K562 (cell line): ENCODE measurements at regions not wholly inside any gene's neighbourhood (a gene's known extent, or its start where the extent isn't known, plus 50 kb on each side); places are given as distances from the start of the nearest gene placed in this dataset.

ENCODE experiments used
- ATAC-seq: fragments of 200-7000 bp; cut with Tn5 transposase; 3 replicates; pipeline ENCODE4 v1.9.1; 2020; ENCODE audit warnings: moderate library complexity
- BruUV-seq: library from RNA; stranded (reverse); fragments of 400-500 nt; replicated peaks from 2 replicates; lab custom pipeline; 2021; lab: Mats Ljungman, UMichigan
- CTCF ChIA-PET: fragments of 300-600 bp; formaldehyde crosslinking; extraction: SDS; loops from one replicate; lab custom pipeline; 2021; ENCODE audit warnings: low intra/inter-chr PET ratio; lab: Yijun Ruan, JAX
- POLR2A ChIA-PET: fragments of 300-600, 350-650 bp; sonication (Branson Sonifier 250); formaldehyde crosslinking; extraction: SDS; loops from one replicate; lab custom pipeline; 2021; ENCODE audit warnings: antibody characterized with exemption, inconsistent platforms; lab: Yijun Ruan, JAX
- DNase-seq, 4 experiments: peaks; one replicate each; pipeline versions ENCODE4 v3.0.0 to v3.0.0-alpha.2; 2011 to 2018; ENCODE audit warnings: low spot score in 3 of 4, mixed read lengths in 3 of 4; ENCODE audit errors: extremely low read depth in 1 of 4
- FAIRE-seq: peaks from 2 replicates; lab custom pipeline; 2011; peaks lifted over from hg19 to GRCh38; lab: Jason Lieb, UNC
- H2AFZ ChIP-seq: 2 replicates; pipeline ENCODE4 v1.6.0; 2011; ENCODE audit warnings: low read depth, low read length, control low read depth, inconsistent platforms
- H3K27ac ChIP-seq: fragments of 200-600 bp; 3 replicates; pipeline ENCODE4 v1.8.0; 2011; ENCODE audit warnings: low read depth, mild to moderate bottlenecking, control low read depth, inconsistent platforms, low read length, moderate library complexity, mixed read lengths; ENCODE audit errors: extremely low read depth
- H3K27me3 ChIP-seq, 2 experiments: fragments of 300-600 bp in 1 of 2; 2 replicates in 1 of 2; 3 replicates in 1 of 2; pipeline versions ENCODE4 v1.6.0 to v1.8.0; 2011; ENCODE audit warnings: inconsistent platforms in 2 of 2, low read length in 2 of 2, mild to moderate bottlenecking in 1 of 2, mixed read lengths in 1 of 2, moderate library complexity in 1 of 2; ENCODE audit not compliant: control insufficient read depth in 2 of 2, insufficient read depth in 2 of 2
- H3K36me3 ChIP-seq: fragments of 300-600 bp; 3 replicates; pipeline ENCODE4 v1.8.0; 2011; ENCODE audit warnings: mild to moderate bottlenecking, low read length, inconsistent platforms; ENCODE audit not compliant: control insufficient read depth, insufficient read depth
- H3K4me1 ChIP-seq, 2 experiments: fragments of 200-600 bp in 1 of 2; replicated peaks in 1 of 2; 2 replicates in 1 of 2; 3 replicates in 1 of 2; pipeline versions ENCODE4 v1.5.1 to v1.8.0; 2011; ENCODE audit warnings: inconsistent platforms in 2 of 2, low read length in 2 of 2, mild to moderate bottlenecking in 1 of 2, mixed read lengths in 1 of 2, moderate library complexity in 1 of 2; ENCODE audit not compliant: control insufficient read depth in 2 of 2, insufficient read depth in 2 of 2
- H3K4me2 ChIP-seq: 2 replicates; pipeline ENCODE4 v1.6.1; 2011; ENCODE audit warnings: low read length, control low read depth, inconsistent platforms, mixed read lengths; ENCODE audit not compliant: insufficient read depth
- H3K4me3 ChIP-seq: fragments of 200-600 bp; sonication (generic), shearing (Covaris generic); 2 replicates; pipeline ENCODE4 v1.5.1; 2016; ENCODE audit warnings: control low read depth, inconsistent platforms
- H3K79me2 ChIP-seq: fragments of 200-600 bp; 3 replicates; pipeline ENCODE4 v1.8.0; 2011; ENCODE audit warnings: low read length, inconsistent platforms; ENCODE audit not compliant: control insufficient read depth, insufficient read depth
- H3K9ac ChIP-seq, 2 experiments: 2 replicates each; pipeline versions ENCODE4 v1.6.0 to v1.6.1; 2011; ENCODE audit warnings: low read depth in 2 of 2, low read length in 2 of 2, control low read depth in 1 of 2, inconsistent platforms in 1 of 2, mild to moderate bottlenecking in 1 of 2, mixed read lengths in 1 of 2; ENCODE audit not compliant: insufficient read depth in 1 of 2
- H3K9me1 ChIP-seq: one replicate; pipeline ENCODE4 v1.6.0; 2011; ENCODE audit warnings: inconsistent platforms, mild to moderate bottlenecking, low read length, moderate library complexity; ENCODE audit not compliant: control insufficient read depth, insufficient read depth
- H3K9me3 ChIP-seq: replicated peaks from 2 replicates; pipeline ENCODE4 v1.5.1; 2011; ENCODE audit warnings: low read depth, low read length, inconsistent platforms; ENCODE audit not compliant: control insufficient read depth, insufficient read depth
- H4K20me1 ChIP-seq: replicated peaks from 2 replicates; pipeline ENCODE4 v1.6.1; 2011; ENCODE audit warnings: low read length, inconsistent platforms, mixed read lengths; ENCODE audit not compliant: control insufficient read depth, insufficient read depth
- CBX3 ChIP-seq, 2 experiments: IDR thresholded peaks; 1 replicate in 1 of 2; 2 replicates in 1 of 2; pipeline ENCODE4 v1.6.1; 2012; ENCODE audit warnings: inconsistent platforms in 2 of 2, low read length in 2 of 2, borderline replicate concordance in 1 of 2, control low read depth in 1 of 2
- DMBX1 ChIP-seq: fragments of 250-450 bp; sonication (Bioruptor Pico); IDR thresholded peaks from 2 replicates; pipeline ENCODE4 v1.8.0; 2022; ENCODE audit warnings: inconsistent platforms, mild to moderate bottlenecking, moderate library complexity, borderline replicate concordance
- E2F5 ChIP-seq: sonication (generic); formaldehyde crosslinking; IDR thresholded peaks from 2 replicates; pipeline ENCODE4 v1.8.0; 2022; ENCODE audit warnings: mild to moderate bottlenecking, missing genetic modification reagents
- ETV5 ChIP-seq: sonication (generic); formaldehyde crosslinking; IDR thresholded peaks from 2 replicates; pipeline ENCODE4 v1.4.0; 2020; ENCODE audit warnings: low read depth, mild to moderate bottlenecking, missing genetic modification reagents
- ILF3 ChIP-seq: fragments of 450-650 bp; IDR thresholded peaks from 2 replicates; pipeline ENCODE4 v1.6.1; 2018; ENCODE audit warnings: antibody characterized with exemption, mild to moderate bottlenecking, moderate library complexity, borderline replicate concordance
- KLF1 ChIP-seq: fragments of 450-650 bp; IDR thresholded peaks from 2 replicates; pipeline ENCODE4 v1.6.1; 2016; ENCODE audit warnings: missing genetic modification characterization, missing compliant biosample characterization
- MIER1 ChIP-seq: fragments of 450-650 bp; IDR thresholded peaks from 2 replicates; pipeline ENCODE4 v1.6.1; 2016; ENCODE audit warnings: antibody characterized with exemption, mild to moderate bottlenecking, low read depth
- MYBL2 ChIP-seq, 2 experiments: fragments of 450-650 bp in 1 of 2; sonication (generic) in 1 of 2; formaldehyde crosslinking in 1 of 2; IDR thresholded peaks; 2 replicates each; pipeline versions ENCODE4 v1.6.1 to v1.8.1; 2017 to 2022; ENCODE audit warnings: borderline replicate concordance in 1 of 2, inconsistent platforms in 1 of 2, low read depth in 1 of 2, mild to moderate bottlenecking in 1 of 2, missing genetic modification reagents in 1 of 2, moderate library complexity in 1 of 2
- NFATC3 ChIP-seq: fragments of 450-650 bp; IDR thresholded peaks from 2 replicates; pipeline ENCODE4 v1.6.1; 2017; ENCODE audit warnings: mild to moderate bottlenecking
- RBM34 ChIP-seq: fragments of 200-400 bp; formaldehyde crosslinking; IDR thresholded peaks from 2 replicates; pipeline ENCODE4 v1.6.1; 2018; ENCODE audit warnings: low read length, borderline replicate concordance; ENCODE audit not compliant: insufficient read depth
- RFX1 ChIP-seq: fragments of 450-650 bp; IDR thresholded peaks from 2 replicates; pipeline ENCODE4 v1.6.1; 2016; ENCODE audit warnings: mild to moderate bottlenecking, moderate library complexity
- SMAD3 ChIP-seq: fragments of 450-650 bp; formaldehyde crosslinking; conservative IDR thresholded peaks from 2 replicates; pipeline ENCODE4 v1.4.0; 2020; ENCODE audit warnings: mild to moderate bottlenecking
- SMAD4 ChIP-seq: fragments of 250-450 bp; sonication (Bioruptor Pico); conservative IDR thresholded peaks from 2 replicates; pipeline ENCODE4 v1.8.0; 2021; ENCODE audit warnings: inconsistent platforms, mild to moderate bottlenecking, moderate library complexity
- SNAPC5 ChIP-seq: fragments of 250-450 bp; sonication (Bioruptor Pico); IDR thresholded peaks from 2 replicates; pipeline ENCODE4 v1.8.0; 2021; ENCODE audit warnings: moderate library complexity, mild to moderate bottlenecking, inconsistent platforms
- TBL1XR1 ChIP-seq, 2 experiments: IDR thresholded peaks; 2 replicates each; pipeline ENCODE4 v1.6.1; 2012; ENCODE audit warnings: improper control_type of control experiment in 2 of 2, low read length in 2 of 2, mild to moderate bottlenecking in 1 of 2
- ZBTB1 ChIP-seq: sonication (generic); formaldehyde crosslinking; IDR thresholded peaks from 2 replicates; pipeline ENCODE4 v1.8.1; 2023; ENCODE audit warnings: missing genetic modification reagents, low read depth, mild to moderate bottlenecking, borderline replicate concordance
- ZNF41 ChIP-seq: fragments of 250-450 bp; sonication (Bioruptor Pico); conservative IDR thresholded peaks from 2 replicates; pipeline ENCODE4 v1.4.0; 2020; ENCODE audit warnings: mild to moderate bottlenecking
- ZSCAN32 ChIP-seq: fragments of 450-650 bp; formaldehyde crosslinking; IDR thresholded peaks from 2 replicates; pipeline ENCODE4 v1.4.0; 2020; ENCODE audit warnings: mild to moderate bottlenecking, moderate library complexity
- WGBS: fragments of 100-300 bp; shearing (Covaris generic); methylation state at CpG from one replicate; pipeline ENCODE4 v1.1.6; 2016; ENCODE audit warnings: low coverage, mixed read lengths; ENCODE audit not compliant: insufficient coverage; ENCODE audit errors: missing lambda C conversion rate; 5-methylcytosine and 5-hydroxymethylcytosine counted together
- in situ Hi-C: fragments of 300-500 bp; cut with MboI; formaldehyde crosslinking; loops from 4 replicates; pipeline ENCODE4 v1.15.0; 2018; ENCODE audit warnings: inconsistent platforms, mixed read lengths
- intact Hi-C: fragments of 100-400 bp; cut with micrococcal nuclease; formaldehyde crosslinking; loops from 2 replicates; pipeline ENCODE4 v1.14.2; 2022

GRCh38 chr3:151935446-151935845 is 62.0 kb downstream of the SUCNR1 start:
- H3K79me2 ChIP-seq, result no peaks in the 10 kb centered on the region
- in situ Hi-C loops, result no loop called here
- no peaks in the 10 kb centered on the region for H3K9me1 ChIP-seq
- no peaks in the 10 kb centered on the region for H3K27me3 ChIP-seq
- H3K4me1 ChIP-seq, result peaks cover 0 to 9% of the 10 kb centered on the region in 2 experiments; a peak in 2 of 5 replicates
- ATAC-seq (no peak), FAIRE-seq (no peak), DNase-seq (no peak)
- H4K20me1 ChIP-seq, result no peaks in the 10 kb centered on the region
- WGBS, result 27% methylated on average over 4 of the region's 4 CpGs
- no peak for TF ChIP-seq RBM34
- TF ChIP-seq E2F5 (CRISPR knock-in tag), result no peak
- no peak for TF ChIP-seq ILF3
- TF ChIP-seq SNAPC5 (CRISPR knock-in tag), result no peak
- TF ChIP-seq MIER1, result no peak
- TF ChIP-seq SMAD3 (CRISPR knock-in tag), result no peak
- TF ChIP-seq TBL1XR1 (IDR thresholded peaks at IDR 0.05; ENCODE audit: low read length in 2 of 2), result no peak
- TF ChIP-seq SMAD4 (CRISPR knock-in tag), result no peak
- TF ChIP-seq ETV5, result no peak
- TF ChIP-seq KLF1, result no peak
- TF ChIP-seq RFX1, result no peak
- TF ChIP-seq MYBL2 (IDR thresholded peaks at IDR 0.05; ENCODE audit: low read depth), result no peak
- no peak for TF ChIP-seq MYBL2 (CRISPR knock-in tag; IDR thresholded peaks at IDR 0.05; ENCODE audit: borderline replicate concordance)
- TF ChIP-seq ZBTB1, result no peak
- TF ChIP-seq CBX3 (IDR thresholded peaks at IDR 0.05; ENCODE audit: borderline replicate concordance in 1 of 2, low read length in 2 of 2), result no peak
- no peak for TF ChIP-seq ZSCAN32 (CRISPR knock-in tag)
- no peak for TF ChIP-seq DMBX1 (CRISPR knock-in tag)
- no peak for TF ChIP-seq NFATC3
- TF ChIP-seq ZNF41, result no peak
- no peak overlapping the region for H3K4me3 ChIP-seq
- H3K9ac ChIP-seq, result no peak overlapping the region
- intact Hi-C loops, result no loop called here
- H3K27ac ChIP-seq, result no peak overlapping the region
- ChIA-PET POLR2A (no interaction called here), CTCF (no interaction called here)
- no peak overlapping the region for H3K4me2 ChIP-seq
- H2AFZ ChIP-seq, result no peak overlapping the region
- no peaks in the 10 kb centered on the region for H3K36me3 ChIP-seq
- no peaks in the 10 kb centered on the region for H3K9me3 ChIP-seq
- BruUV-seq, result no TSS peak
